ENCODE measurements at regions not wholly inside any gene's neighbourhood (a gene's known extent, or its start where the extent isn't known, plus 50 kb on each side); places are given as distances from the start of the nearest gene placed in this dataset.

DNA sequence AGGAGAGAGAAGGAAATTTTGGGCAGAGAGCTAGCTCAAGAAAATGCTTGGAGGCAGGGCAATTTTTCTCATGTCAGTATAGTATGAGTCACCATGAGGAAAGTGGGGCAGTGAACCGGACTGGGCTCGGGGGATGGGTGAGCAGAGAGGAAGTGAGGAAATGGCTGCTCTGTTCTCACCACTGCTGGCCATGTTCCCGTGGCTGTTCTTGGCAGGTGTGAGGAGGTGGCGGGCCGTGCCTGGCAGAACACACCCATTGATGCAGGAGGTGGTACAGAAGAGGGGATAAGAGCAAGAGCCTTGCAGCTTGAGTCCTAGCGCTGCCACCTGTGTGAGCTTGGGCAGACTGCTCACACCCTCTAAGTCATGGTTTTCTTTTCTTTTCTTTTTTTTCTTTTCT lies 304.4 kb upstream of the LYZL1 start:
- H3K4me3 ChIP-seq (ENCODE audit: low read depth, low read length) = no peak overlapping the region
- DNase-seq (ENCODE audit: low read depth, low spot score) = peak; percentile 76
- TF ChIP-seq, protein P1, sequence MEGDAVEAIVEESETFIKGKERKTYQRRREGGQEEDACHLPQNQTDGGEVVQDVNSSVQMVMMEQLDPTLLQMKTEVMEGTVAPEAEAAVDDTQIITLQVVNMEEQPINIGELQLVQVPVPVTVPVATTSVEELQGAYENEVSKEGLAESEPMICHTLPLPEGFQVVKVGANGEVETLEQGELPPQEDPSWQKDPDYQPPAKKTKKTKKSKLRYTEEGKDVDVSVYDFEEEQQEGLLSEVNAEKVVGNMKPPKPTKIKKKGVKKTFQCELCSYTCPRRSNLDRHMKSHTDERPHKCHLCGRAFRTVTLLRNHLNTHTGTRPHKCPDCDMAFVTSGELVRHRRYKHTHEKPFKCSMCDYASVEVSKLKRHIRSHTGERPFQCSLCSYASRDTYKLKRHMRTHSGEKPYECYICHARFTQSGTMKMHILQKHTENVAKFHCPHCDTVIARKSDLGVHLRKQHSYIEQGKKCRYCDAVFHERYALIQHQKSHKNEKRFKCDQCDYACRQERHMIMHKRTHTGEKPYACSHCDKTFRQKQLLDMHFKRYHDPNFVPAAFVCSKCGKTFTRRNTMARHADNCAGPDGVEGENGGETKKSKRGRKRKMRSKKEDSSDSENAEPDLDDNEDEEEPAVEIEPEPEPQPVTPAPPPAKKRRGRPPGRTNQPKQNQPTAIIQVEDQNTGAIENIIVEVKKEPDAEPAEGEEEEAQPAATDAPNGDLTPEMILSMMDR (IDR thresholded peaks at IDR 0.05; ENCODE audit: low read depth, low read length) = no peak
- in situ Hi-C loops (cut with HindIII; ENCODE audit: low sequenced_read_pairs) = no loop called here

- H3K4me3 ChIP-seq (ENCODE audit: low read depth, low read length) = no peak overlapping the region
- in situ Hi-C loops (cut with HindIII; ENCODE audit: low sequenced_read_pairs) = no loop called here
- TF ChIP-seq, protein P1 (IDR thresholded peaks at IDR 0.05; ENCODE audit: low read depth, low read length) = no peak
- no peak for DNase-seq (ENCODE audit: low read depth, low spot score)
These were observed 303.6 kb upstream of the LYZL1 start for GRCh38 chr10:28985137-28985885.

- in situ Hi-C loops (cut with HindIII; ENCODE audit: low sequenced_read_pairs) = no loop called here
- no peak for DNase-seq (ENCODE audit: low read depth, low spot score)
- H3K4me3 ChIP-seq (ENCODE audit: low read depth, low read length) = no peak overlapping the region
- TF ChIP-seq, protein P1 (IDR thresholded peaks at IDR 0.05; ENCODE audit: low read depth, low read length) = no peak
These were observed 302.6 kb upstream of the LYZL1 start for GRCh38 chr10:28986117-28986792.

DNA sequence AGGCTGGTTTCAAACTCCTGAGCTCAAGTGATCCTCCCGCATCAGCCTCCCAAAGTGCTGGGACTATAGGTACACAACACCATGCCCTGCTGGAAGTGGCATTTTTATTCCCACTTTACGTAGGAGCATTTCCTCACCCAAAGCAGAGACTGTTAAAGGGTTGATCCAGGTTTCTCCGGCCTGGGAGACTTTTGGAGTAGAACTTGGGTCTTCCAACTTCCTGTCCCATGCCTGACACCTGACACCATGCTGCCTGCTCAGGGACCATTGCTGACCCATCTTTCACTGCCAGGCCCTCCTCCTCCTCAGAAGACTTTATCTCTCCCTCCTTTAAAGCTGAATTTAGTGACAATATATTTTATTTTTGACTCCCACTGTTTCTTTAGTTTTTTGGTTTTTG lies 302.0 kb upstream of the LYZL1 start:
- no peak overlapping the region for H3K4me3 ChIP-seq (ENCODE audit: low read depth, low read length)
- DNase-seq (ENCODE audit: low read depth, low spot score) = no peak
- in situ Hi-C loops (cut with HindIII; ENCODE audit: low sequenced_read_pairs) = no loop called here
- TF ChIP-seq, protein P1 (IDR thresholded peaks at IDR 0.05; ENCODE audit: low read depth, low read length) = no peak

- H3K4me3 ChIP-seq (ENCODE audit: low read depth, low read length) = no peak overlapping the region
- in situ Hi-C loops (cut with HindIII; ENCODE audit: low sequenced_read_pairs) = no loop called here
- DNase-seq (ENCODE audit: low read depth, low spot score) = no peak
- TF ChIP-seq, protein P1 (IDR thresholded peaks at IDR 0.05; ENCODE audit: low read depth, low read length) = no peak
These were observed 301.1 kb upstream of the LYZL1 start for GRCh38 chr10:28987555-28988320.

- in situ Hi-C loops (cut with HindIII; ENCODE audit: low sequenced_read_pairs) = no loop called here
- DNase-seq (ENCODE audit: low read depth, low spot score) = no peak
- TF ChIP-seq, protein P1 (IDR thresholded peaks at IDR 0.05; ENCODE audit: low read depth, low read length) = no peak
- H3K4me3 ChIP-seq (ENCODE audit: low read depth, low read length) = no peak overlapping the region
These were observed 299.9 kb upstream of the LYZL1 start for GRCh38 chr10:28988980-28989379.
